IPS-NIHi7 (cell line): ENCODE measurements at regions not wholly inside any gene's neighbourhood (a gene's known extent, or its start where the extent isn't known, plus 50 kb on each side); places are given as distances from the start of the nearest gene placed in this dataset.
"Not testable (repeated sequence)": the region's sequence is repeated elsewhere in the genome, so short reads cannot be mapped to it uniquely, and the experiment has no call there.

ENCODE experiments used
- DNase-seq: peaks from one replicate; pipeline ENCODE4 v3.0.0; 2012; ENCODE audit warnings: mixed read lengths; ENCODE audit errors: extremely low spot score

DNA sequence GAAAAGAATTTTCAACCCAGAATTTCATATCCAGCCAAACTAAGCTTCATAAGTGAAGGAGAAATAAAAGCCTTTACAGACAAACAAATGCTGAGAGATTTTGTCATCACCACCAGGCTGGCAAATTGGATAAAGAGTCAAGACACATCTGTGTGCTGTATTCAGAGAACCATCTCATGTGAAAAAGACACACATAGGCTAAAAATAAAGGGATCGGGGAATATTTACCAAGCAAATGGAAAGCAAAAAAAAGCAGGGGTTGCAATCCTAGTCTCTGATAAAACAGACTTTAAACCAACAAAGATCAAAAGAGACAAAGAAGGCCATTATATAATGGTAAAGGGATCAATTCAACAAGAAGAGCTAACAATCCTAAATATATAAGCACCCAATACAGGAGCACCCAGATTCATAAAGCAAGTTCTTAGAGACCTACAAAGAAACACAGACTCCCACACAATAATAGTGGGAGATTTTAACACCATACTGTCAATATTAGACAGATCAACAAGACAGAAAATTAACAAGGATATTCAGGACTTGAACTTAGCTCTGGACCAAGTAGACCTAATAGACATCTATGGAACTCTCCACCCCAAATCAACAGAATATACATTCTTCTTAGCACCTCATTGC lies 55.9 kb upstream of the ACSM6 start:
- not testable (repeated sequence) for DNase-seq

DNA sequence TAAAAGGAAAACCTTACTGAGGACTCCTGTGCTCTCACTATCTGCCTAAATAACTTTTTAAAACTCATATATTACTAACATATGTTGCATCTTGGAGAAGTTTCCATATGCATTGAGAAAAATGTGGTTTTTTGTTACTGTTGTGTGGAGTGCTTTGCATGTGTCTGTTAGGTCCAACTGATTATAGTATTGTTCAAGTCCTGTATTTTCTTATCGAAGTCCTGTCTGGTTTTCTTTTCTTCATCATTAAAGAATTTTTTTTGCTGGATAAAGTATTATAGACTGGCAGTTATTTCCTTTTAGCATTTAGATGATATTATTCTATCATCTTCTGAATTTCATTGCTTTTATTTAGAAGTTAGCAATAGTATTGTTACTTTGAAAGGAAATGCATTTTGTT lies 59.5 kb upstream of the ACSM6 start:
- no peak for DNase-seq

DNA sequence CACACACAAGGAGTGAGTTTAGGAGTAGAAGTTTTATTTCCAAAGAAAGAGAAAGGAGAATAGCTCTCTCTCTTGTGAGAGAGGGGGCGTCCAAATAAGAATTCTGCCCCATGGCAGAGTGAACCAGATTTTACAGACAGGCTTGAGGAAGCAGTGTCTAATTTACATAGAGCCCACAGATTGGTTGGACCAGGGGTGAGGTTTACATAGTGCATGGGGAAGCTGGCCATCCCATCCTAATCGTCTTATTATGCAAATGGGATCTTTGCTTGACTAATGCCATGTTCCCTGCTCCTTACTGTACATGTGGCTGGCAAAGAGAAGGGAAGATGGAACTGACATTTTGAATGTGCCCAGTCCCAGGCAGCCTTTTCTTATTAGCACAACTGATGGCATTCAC lies 60.0 kb upstream of the ACSM6 start:
- no peak for DNase-seq

DNA sequence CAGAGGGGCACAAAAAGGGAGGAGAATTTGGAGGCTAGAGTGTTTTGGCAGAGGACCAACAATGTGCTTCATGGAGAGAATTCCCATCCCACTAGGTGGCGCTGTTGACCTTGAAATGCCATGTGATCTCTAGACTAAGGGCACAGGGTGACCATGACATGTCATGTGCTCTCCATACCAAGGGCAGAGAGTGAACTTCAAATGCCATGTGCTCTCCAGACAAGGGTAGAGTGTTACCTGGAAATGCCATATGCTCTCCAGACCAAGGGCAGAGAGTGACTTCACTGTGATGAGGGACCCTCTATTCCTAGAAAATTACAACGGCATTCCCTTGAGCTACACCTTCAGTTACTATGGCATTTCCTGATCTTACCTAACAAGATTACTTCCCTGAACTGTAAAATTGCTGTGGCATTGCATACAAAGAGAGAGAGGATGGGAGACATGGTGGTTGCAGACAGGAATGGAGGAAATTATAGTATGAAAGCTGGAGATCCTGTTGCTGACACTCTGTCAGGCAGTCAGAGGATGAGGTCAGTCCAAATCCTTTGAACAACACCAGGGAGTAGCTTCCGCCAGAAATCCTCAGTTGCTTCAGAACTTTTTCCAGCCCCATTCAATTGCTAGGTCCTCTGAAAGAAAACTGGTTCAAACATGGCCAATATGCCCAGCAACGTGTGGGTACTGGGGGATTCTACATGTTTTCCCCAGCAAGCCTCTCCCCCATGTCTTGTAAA lies 60.9 kb upstream of the ACSM6 start:
- peak; percentile 84 for DNase-seq

DNA sequence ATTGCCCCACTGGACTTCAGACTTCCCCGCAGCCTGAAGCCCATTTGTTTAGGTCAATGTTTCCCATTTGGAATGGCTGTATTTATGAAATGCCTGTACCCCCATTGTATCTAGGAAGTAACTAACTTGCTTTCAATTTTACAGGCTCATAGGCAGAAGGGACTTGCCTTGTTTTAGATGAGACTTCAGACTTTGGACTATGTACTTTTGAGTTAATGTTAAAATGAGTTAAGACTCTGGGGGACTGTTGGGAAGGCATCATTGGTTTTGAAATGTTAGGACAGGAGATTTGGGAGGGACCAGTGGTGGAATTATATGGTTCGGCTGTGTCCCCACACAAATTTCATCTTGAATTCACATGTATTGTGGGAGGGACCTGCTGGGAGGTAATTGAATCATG lies 61.1 kb upstream of the CYP2C8 start:
- DNase-seq, result not testable (repeated sequence)

- no peak for DNase-seq
These were observed 56.3 kb upstream of the CYP2C8 start for GRCh38 chr10:95125582-95125981.

GRCh38 chr10:95122736-95123135 lies 53.4 kb upstream of the CYP2C8 start:
- DNase-seq, result no peak

GRCh38 chr10:95121904-95122303 lies 52.6 kb upstream of the CYP2C8 start:
- no peak for DNase-seq
